Adrenal gland (tissue), 9 donors: ENCODE measurements at regions not wholly inside any gene's neighbourhood (a gene's known extent, or its start where the extent isn't known, plus 50 kb on each side); places are given as distances from the start of the nearest gene placed in this dataset.

Experiments used
- DNase-seq, 7 donors: peaks; one replicate each; pipeline ENCODE4 v3.0.0-alpha.2; 2019 to 2020
- H3K27ac ChIP-seq, 5 donors: fragments of 200-600 bp; sonication (generic) in 4 of 5; 1 replicate in 3 of 5; 2 replicates in 2 of 5; pipeline versions ENCODE4 v1.5.1 to v1.8.0; 2016 to 2020; ENCODE audit warnings: mild to moderate bottlenecking in 1 of 5
- H3K27me3 ChIP-seq: fragments of 200-600 bp; 2 replicates; pipeline ENCODE4 v1.8.0; 2021
- H3K36me3 ChIP-seq, 2 donors: fragments of 200-600 bp; replicated peaks in 1 of 2; 1 replicate in 1 of 2; 2 replicates in 1 of 2; pipeline versions ENCODE4 v1.5.1 to v1.8.0; 2018 to 2022
- H3K4me1 ChIP-seq, 2 donors: fragments of 200-600 bp; replicated peaks in 1 of 2; 1 replicate in 1 of 2; 2 replicates in 1 of 2; pipeline versions ENCODE4 v1.5.1 to v1.8.0; 2018 to 2021
- H3K4me3 ChIP-seq, 4 donors: fragments of 200-600 bp; sonication (generic) in 3 of 4; one replicate each; pipeline ENCODE4 v1.5.1; 2016 to 2018
- H3K9me3 ChIP-seq, 3 donors: fragments of 200-600 bp; sonication (generic) in 1 of 3; replicated peaks in 1 of 3; 1 replicate in 2 of 3; 2 replicates in 1 of 3; pipeline versions ENCODE4 v1.5.1 to v1.8.0; 2016 to 2021
- CTCF ChIP-seq, 6 experiments: fragments of 450-650 bp in 4 of 6; fragments of 200-600 bp in 2 of 6; sonication (generic) in 1 of 6; IDR thresholded peaks; 1 replicate in 5 of 6; 2 replicates in 1 of 6; pipeline versions ENCODE4 v1.5.1 to v1.8.0; 2016 to 2021; ENCODE audit warnings: antibody characterized with exemption in 6 of 6, mild to moderate bottlenecking in 2 of 6, moderate library complexity in 1 of 6
- POLR2A ChIP-seq, 2 donors: fragments of 450-650 bp; IDR thresholded peaks; one replicate each; pipeline ENCODE4 v1.6.1; 2017; ENCODE audit warnings: antibody characterized with exemption in 2 of 2, mild to moderate bottlenecking in 2 of 2, moderate library complexity in 1 of 2
- WGBS, 4 donors: extraction: QIAGEN DNeasy Blood & Tissue Kit in 2 of 4; methylation state at CpG; one replicate each; pipeline versions ENCODE4 v1.1.5 to v1.1.7; 2013 to 2017; 5-methylcytosine and 5-hydroxymethylcytosine counted together
- intact Hi-C, 2 donors: fragments of 100-400 bp; cut with DNase I; formaldehyde crosslinking; loops; one replicate each; pipeline versions ENCODE4 v1.14.1 to v1.15.0; 2022 to 2023
- donor health status: healthy with polysubstance abuse.
- donor health status: Bipolar disorder and iron deficiency.
- donor health status: DM: yes; HTN: yes; CAD: no.
- donor health status: DM: no; HTN: no; CAD: no.
- donor health status: DM: no; HTN: no; CAD: no.

DNA sequence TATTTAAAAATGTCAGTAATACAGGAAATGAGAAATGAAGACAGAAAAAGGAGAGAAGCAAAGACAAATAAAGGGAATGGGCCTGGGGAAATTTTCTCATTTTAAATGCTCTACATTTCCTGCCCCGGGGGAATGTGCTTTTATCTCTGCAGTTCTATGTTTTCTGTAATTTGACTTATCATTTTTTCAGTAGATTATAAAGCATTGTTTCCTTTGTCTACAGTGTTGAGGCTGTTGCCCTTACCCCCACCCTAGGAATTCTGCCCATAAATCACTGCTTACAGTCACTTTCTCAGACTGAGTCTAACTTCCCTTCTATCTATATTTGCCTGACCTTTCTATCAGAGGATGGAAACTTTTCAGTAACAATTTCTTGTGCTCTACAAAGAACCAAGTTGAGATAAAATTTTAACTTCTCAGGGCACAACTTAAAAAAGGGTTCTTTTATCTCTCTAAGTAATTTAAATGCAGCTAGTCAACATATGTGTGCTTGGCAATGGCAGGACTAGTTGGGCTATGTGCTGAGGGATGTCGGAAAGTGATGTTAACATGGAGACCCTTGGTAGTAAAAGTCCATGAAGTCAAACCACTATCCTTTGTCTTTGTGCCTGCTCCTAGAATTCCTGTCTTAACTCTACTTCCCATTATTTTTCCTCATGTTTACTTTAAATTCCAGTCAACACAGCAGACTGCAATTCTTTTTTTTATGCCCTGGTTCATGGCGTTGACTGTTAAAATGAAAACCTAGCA is 146.5 kb upstream of the MMADHC start:
- TF ChIP-seq POLR2A (IDR thresholded peaks at IDR 0.05) (no peak), CTCF (IDR thresholded peaks at IDR 0.05) (no peak)
- peak overlapping the region in 4 of 5 donors; percentile 25 to 59 (median 32) for H3K27ac ChIP-seq
- H3K36me3 ChIP-seq, result no peaks in the 10 kb centered on the region
- no peak overlapping the region for H3K4me3 ChIP-seq
- no peaks in the 10 kb centered on the region for H3K9me3 ChIP-seq
- WGBS, 4 donors, result 47 to 53% (median 49%) methylated on average over 3 of the region's 3 CpGs
- peaks cover 10 to 17% of the 10 kb centered on the region in 2 donors for H3K4me1 ChIP-seq
- intact Hi-C loops, result no loop called here
- H3K27me3 ChIP-seq, result no peaks in the 10 kb centered on the region
- DNase-seq, result peak; percentile 21 to 60 (median 41)

GRCh38 chr2:149732730-149733290 is 145.2 kb upstream of the MMADHC start:
- H3K27me3 ChIP-seq, result no peaks in the 10 kb centered on the region
- H3K4me1 ChIP-seq, result peaks cover 10 to 17% of the 10 kb centered on the region in 2 donors
- H3K27ac ChIP-seq, result no peak overlapping the region
- no peaks in the 10 kb centered on the region for H3K36me3 ChIP-seq
- intact Hi-C loops, result no loop called here
- DNase-seq, result no peak
- WGBS, 4 donors, result 89 to 100% (median 97%) methylated on average over 1 of the region's 1 CpG
- H3K4me3 ChIP-seq, result no peak overlapping the region
- TF ChIP-seq POLR2A (IDR thresholded peaks at IDR 0.05) (no peak), CTCF (IDR thresholded peaks at IDR 0.05) (no peak)
- no peaks in the 10 kb centered on the region for H3K9me3 ChIP-seq

- no peak for DNase-seq
These were observed 144.6 kb upstream of the MMADHC start for GRCh38 chr2:149732001-149732685.

More at GRCh38 chr2:149732001-149732685, 144.6 kb upstream of the MMADHC start:
- Histone ChIP-seq H3K27me3 (no peaks in the 10 kb centered on the region), H3K36me3 (no peaks in the 10 kb centered on the region), H3K27ac (no peak overlapping the region), H3K4me1 (peaks cover 10 to 17% of the 10 kb centered on the region in 2 donors), H3K4me3 (no peak overlapping the region), H3K9me3 (no peaks in the 10 kb centered on the region)
- TF ChIP-seq POLR2A (IDR thresholded peaks at IDR 0.05), result no peak
- TF ChIP-seq CTCF (IDR thresholded peaks at IDR 0.05), result no peak
- intact Hi-C loops, result no loop called here
- 71 to 75% (median 75%) methylated on average over 4 of the region's 4 CpGs for WGBS, 4 donors
